GM10266 (cell line): ENCODE measurements at regions not wholly inside any gene's neighbourhood (a gene's known extent, or its start where the extent isn't known, plus 50 kb on each side); places are given as distances from the start of the nearest gene placed in this dataset.

ENCODE experiments used
- DNase-seq: peaks from one replicate; pipeline ENCODE4 v3.0.0; 2012; ENCODE audit errors: extremely low spot score
- CTCF ChIP-seq: IDR thresholded peaks from 2 replicates; pipeline ENCODE4 v1.5.1; 2012; ENCODE audit warnings: mild to moderate bottlenecking, low read depth; ENCODE audit not compliant: control insufficient read depth, insufficient read depth; ENCODE audit errors: missing control alignments

DNA sequence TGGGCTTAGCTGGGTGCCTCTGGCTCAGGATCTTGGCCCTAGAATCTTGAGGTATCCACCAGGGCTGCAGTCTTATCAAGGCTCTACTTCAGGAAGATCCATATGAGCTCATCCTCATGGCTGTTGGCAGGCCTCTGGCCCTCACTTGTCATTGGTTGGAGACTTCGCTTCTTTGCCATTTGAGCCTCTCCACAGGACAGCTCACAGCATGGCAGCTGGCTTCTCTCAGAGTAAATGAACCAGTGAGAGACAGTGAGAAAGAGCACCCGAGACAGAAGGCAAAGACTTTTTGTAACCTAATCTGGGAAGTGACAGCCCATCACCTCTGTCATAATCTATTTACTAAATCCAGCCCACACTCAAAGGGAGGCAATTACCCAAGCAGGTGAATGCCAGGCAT is 236.8 kb downstream of the GPAT3 start:
- DNase-seq, result no peak
- TF ChIP-seq CTCF, result no peak

GRCh38 chr4:83771113-83771705 is 235.3 kb downstream of the GPAT3 start:
- DNase-seq, result peak; percentile 17
- peak; percentile 57 for TF ChIP-seq CTCF

DNA sequence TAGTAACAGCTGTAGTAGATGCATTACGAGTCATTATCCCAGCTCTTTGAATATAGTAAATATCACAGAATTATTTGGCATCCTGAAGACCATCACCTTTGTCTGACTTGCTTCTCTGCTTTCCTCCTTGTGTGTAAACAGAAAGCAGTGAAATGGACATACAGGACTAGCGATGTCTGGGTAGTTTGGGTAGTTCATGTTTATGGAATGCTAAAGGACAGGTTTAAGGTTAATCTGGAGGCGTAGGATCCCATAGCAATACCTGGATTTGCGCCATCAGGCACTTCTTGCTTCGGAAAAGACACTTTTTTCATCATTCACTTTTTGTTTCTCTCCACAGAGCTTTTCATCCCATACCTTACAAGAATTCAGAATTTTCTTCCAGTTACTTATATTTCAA is 232.2 kb downstream of the GPAT3 start:
- DNase-seq, result no peak
- no peak for TF ChIP-seq CTCF

GRCh38 chr4:83767067-83767466 is 231.2 kb downstream of the GPAT3 start:
- no peak for DNase-seq
- no peak for TF ChIP-seq CTCF

- TF ChIP-seq CTCF, result no peak
Measured at GRCh38 chr4:83759611-83760010, 223.7 kb downstream of the GPAT3 start.

GRCh38 chr4:83758285-83758684 is 222.4 kb downstream of the GPAT3 start:
- TF ChIP-seq CTCF, result no peak
- DNase-seq, result no peak

More at GRCh38 chr4:83759611-83760010, 223.7 kb downstream of the GPAT3 start:
- no peak for DNase-seq

GRCh38 chr4:83757121-83757621 is 221.3 kb downstream of the GPAT3 start:
- TF ChIP-seq CTCF, result no peak
- no peak for DNase-seq
